ENCODE measurements at regions not wholly inside any gene's neighbourhood (a gene's known extent, or its start where the extent isn't known, plus 50 kb on each side); places are given as distances from the start of the nearest gene placed in this dataset.

DNA sequence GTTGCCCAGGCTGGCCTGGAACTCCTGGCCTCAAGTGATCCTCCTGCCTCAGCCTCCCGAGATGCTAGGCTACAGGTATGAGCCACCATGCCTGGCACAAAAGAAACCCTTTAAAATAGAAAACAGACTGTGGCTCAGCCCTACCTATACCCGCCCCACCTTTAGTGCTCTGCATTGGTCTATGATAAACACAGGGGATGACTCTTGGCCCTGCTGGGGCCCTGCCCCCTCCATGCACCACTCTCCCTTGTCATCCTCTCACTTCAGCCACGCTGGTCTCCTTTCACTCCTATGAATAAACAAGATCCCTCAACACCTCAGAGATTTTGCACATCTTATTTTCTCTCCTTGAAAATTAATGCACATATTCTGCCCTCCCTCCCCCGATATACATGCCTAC, 251.4 kb upstream of the KLF14 start:
- Histone ChIP-seq H3K27me3 (no peaks in the 10 kb centered on the region), H3K4me3 (no peak overlapping the region), H3K36me3 (peaks cover 0 to 30% (median 12%) of the 10 kb centered on the region in 4 donors), H3K9me3 (no peaks in the 10 kb centered on the region), H3K27ac (replicated peaks in 1 of 4) (peak overlapping the region; percentile 60 to 72 (median 66)), H3K4me1 (peaks cover 67 to 88% (median 87%) of the 10 kb centered on the region in 4 donors)
- DNase-seq (ENCODE audit: extremely low spot score) = no peak
- intact Hi-C loops (cut with DNase I) = no loop called here
- no peak for TF ChIP-seq EP300 (IDR thresholded peaks at IDR 0.05)
- TF ChIP-seq, protein P1, sequence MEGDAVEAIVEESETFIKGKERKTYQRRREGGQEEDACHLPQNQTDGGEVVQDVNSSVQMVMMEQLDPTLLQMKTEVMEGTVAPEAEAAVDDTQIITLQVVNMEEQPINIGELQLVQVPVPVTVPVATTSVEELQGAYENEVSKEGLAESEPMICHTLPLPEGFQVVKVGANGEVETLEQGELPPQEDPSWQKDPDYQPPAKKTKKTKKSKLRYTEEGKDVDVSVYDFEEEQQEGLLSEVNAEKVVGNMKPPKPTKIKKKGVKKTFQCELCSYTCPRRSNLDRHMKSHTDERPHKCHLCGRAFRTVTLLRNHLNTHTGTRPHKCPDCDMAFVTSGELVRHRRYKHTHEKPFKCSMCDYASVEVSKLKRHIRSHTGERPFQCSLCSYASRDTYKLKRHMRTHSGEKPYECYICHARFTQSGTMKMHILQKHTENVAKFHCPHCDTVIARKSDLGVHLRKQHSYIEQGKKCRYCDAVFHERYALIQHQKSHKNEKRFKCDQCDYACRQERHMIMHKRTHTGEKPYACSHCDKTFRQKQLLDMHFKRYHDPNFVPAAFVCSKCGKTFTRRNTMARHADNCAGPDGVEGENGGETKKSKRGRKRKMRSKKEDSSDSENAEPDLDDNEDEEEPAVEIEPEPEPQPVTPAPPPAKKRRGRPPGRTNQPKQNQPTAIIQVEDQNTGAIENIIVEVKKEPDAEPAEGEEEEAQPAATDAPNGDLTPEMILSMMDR (IDR thresholded peaks at IDR 0.05) = no peak
- TF ChIP-seq POLR2A (IDR thresholded peaks at IDR 0.05; ENCODE audit: low read depth) = no peak
- TF ChIP-seq POLR2AphosphoS5 (IDR thresholded peaks at IDR 0.05) = no peak
- WGBS = 74% methylated on average over 4 of the region's 4 CpGs

DNA sequence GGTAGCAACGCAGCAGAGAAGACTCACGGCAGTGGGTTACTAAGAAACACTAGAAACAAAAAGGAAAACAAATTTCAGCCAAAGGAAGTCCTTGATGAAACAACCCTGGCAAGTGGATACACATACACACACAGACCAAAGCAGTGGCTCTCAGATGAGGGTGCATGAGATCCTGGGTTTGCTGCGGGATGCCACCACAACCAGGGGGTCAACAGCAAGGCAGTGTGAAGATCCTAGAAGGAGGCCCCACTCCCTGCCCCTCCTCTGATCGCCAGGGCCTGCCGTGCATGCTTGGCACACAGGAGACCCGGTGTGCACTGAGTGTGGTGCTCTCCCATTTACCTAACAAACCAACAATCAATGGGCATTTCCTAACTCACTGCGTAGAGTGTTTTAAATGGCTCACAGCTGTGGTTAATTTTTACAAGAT, 252.3 kb upstream of the KLF14 start:
- Histone ChIP-seq H3K9me3 (no peaks in the 10 kb centered on the region), H3K27me3 (no peaks in the 10 kb centered on the region), H3K4me1 (peaks cover 76 to 96% (median 96%) of the 10 kb centered on the region in 4 donors), H3K36me3 (peaks cover 0 to 31% (median 12%) of the 10 kb centered on the region in 4 donors), H3K4me3 (peak overlapping the region in 3 of 4 donors; percentile 4 to 27 (median 6)), H3K27ac (replicated peaks in 1 of 4) (peak overlapping the region; percentile 60 to 72 (median 66))
- no peak for DNase-seq (ENCODE audit: extremely low spot score)
- TF ChIP-seq POLR2AphosphoS5 (IDR thresholded peaks at IDR 0.05) (peak; percentile 10 to 50), POLR2A (IDR thresholded peaks at IDR 0.05; ENCODE audit: low read depth) (no peak)
- intact Hi-C loops (cut with DNase I) = no loop called here
- WGBS = 52% methylated on average over 7 of the region's 7 CpGs

DNA sequence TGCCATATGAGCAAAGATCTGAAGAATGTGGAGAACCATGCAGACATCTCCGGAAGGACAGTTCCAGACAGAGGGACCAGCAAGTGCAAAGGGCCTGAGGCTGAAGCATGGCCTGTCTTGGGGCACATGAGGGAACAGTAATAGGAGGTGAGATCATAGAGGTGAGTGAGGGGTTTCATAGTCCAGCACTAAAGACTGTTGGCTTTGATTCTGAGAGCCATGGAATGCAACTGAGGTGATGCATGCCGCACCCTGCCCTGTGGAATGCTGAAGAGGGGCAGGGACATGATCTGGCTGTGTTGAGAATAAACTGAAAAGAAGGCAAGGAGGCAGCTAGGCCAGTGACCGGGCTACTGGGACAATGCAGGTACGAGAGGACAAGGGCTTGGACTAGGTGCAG, 253.1 kb upstream of the KLF14 start:
- TF ChIP-seq POLR2AphosphoS5 (IDR thresholded peaks at IDR 0.05) (no peak), EP300 (IDR thresholded peaks at IDR 0.05) (no peak), POLR2A (IDR thresholded peaks at IDR 0.05; ENCODE audit: low read depth) (no peak)
- TF ChIP-seq, protein P1 (IDR thresholded peaks at IDR 0.05) = no peak
- Histone ChIP-seq H3K27ac (replicated peaks in 1 of 4) (peak overlapping the region; percentile 60 to 72 (median 66)), H3K27me3 (no peaks in the 10 kb centered on the region), H3K4me3 (no peak overlapping the region), H3K9me3 (no peaks in the 10 kb centered on the region), H3K4me1 (peaks cover 80 to 100% (median 99%) of the 10 kb centered on the region in 4 donors), H3K36me3 (peaks cover 0 to 39% (median 14%) of the 10 kb centered on the region in 4 donors)
- intact Hi-C loops (cut with DNase I) = no loop called here
- no peak for DNase-seq (ENCODE audit: extremely low spot score)
- WGBS = 93% methylated on average over 4 of the region's 4 CpGs

DNA sequence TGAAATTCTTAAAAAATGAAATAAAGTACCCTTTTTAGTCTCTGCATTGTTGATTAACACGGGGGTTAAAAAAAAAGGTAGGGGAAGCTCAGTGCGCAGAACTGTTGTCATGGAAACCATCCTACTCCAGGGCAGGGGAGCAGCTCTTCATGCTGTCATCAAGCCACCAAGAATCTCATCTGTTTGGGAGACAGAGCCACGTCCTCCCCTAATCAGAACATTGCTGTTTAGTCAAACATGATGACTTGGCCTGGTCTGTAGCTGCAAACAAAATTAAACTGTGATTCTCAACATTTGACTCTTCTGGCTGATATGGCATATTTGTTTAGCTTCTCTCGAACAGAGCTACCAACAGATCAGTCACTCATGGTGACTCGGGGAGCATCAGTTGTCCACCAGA, 254.4 kb upstream of the KLF14 start:
- H3K36me3 ChIP-seq = peaks cover 0 to 29% (median 11%) of the 10 kb centered on the region in 4 donors
- 39% methylated on average over 5 of the region's 5 CpGs for WGBS
- H3K4me1 ChIP-seq = peaks cover 69 to 100% (median 98%) of the 10 kb centered on the region in 4 donors
- no peaks in the 10 kb centered on the region for H3K27me3 ChIP-seq
- TF ChIP-seq, protein P1 (IDR thresholded peaks at IDR 0.05) = no peak
- TF ChIP-seq EP300 (IDR thresholded peaks at IDR 0.05) = no peak
- H3K4me3 ChIP-seq = no peak overlapping the region
- no peak for DNase-seq (ENCODE audit: extremely low spot score)
- intact Hi-C loops (cut with DNase I) = no loop called here
- peak overlapping the region; percentile 20 to 32 (median 26) for H3K27ac ChIP-seq (replicated peaks in 1 of 4)
- H3K9me3 ChIP-seq = no peaks in the 10 kb centered on the region

DNA sequence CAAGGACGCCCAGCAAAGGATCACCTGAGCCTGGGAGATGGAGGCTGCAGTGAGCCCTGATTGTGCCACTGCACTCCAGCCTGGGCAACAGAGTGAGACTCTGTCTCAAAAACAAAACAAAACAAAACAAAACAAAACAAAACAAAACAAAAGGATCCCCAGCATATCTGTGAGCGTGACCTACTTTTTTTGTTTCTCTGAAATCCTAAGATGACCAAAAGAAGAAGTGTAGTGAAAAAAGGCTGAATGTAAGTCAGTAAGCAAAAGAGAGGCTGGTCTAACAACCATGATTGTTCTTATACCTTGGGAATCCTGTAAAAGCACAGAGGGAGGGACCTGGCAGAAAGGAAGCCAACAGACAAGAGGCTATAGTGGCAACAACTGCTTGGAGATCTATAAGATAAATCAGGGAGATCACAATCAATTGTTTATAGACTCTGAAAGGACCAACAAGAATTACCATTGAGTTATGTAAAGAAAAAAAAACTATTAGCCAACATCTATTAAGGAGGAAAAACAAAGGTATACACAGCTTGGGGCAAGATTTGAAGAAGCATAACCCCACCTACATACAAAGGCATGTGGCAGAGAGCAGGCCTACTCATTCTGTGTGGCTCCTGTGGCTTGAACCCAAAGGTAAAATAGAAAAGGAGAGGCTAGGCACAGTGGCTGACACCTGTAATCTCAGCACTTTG, 255.2 kb upstream of the KLF14 start:
- WGBS = 74% methylated on average over 2 of the region's 2 CpGs
- H3K4me1 ChIP-seq = peaks cover 70 to 100% (median 99%) of the 10 kb centered on the region in 4 donors
- intact Hi-C loops (cut with DNase I) = no loop called here
- peaks cover 0 to 22% (median 8%) of the 10 kb centered on the region in 4 donors for H3K36me3 ChIP-seq
- no peak for DNase-seq (ENCODE audit: extremely low spot score)
- H3K9me3 ChIP-seq = no peaks in the 10 kb centered on the region
- H3K4me3 ChIP-seq = no peak overlapping the region
- H3K27me3 ChIP-seq = no peaks in the 10 kb centered on the region
- peak overlapping the region; percentile 20 to 56 (median 34) for H3K27ac ChIP-seq (replicated peaks in 1 of 4)
- no peak for TF ChIP-seq POLR2AphosphoS5 (IDR thresholded peaks at IDR 0.05)
- TF ChIP-seq, protein P1 (IDR thresholded peaks at IDR 0.05) = no peak

All from esophagus muscularis mucosa (tissue), 4 donors.